ENCODE measurements at regions not wholly inside any gene's neighbourhood (a gene's known extent, or its start where the extent isn't known, plus 50 kb on each side); places are given as distances from the start of the nearest gene placed in this dataset.

GRCh38 chr2:16272038-16272788 lies 331.9 kb downstream of the MYCN start:
- no peak for TF ChIP-seq POLR2A (IDR thresholded peaks at IDR 0.05)
- TF ChIP-seq, protein P1, sequence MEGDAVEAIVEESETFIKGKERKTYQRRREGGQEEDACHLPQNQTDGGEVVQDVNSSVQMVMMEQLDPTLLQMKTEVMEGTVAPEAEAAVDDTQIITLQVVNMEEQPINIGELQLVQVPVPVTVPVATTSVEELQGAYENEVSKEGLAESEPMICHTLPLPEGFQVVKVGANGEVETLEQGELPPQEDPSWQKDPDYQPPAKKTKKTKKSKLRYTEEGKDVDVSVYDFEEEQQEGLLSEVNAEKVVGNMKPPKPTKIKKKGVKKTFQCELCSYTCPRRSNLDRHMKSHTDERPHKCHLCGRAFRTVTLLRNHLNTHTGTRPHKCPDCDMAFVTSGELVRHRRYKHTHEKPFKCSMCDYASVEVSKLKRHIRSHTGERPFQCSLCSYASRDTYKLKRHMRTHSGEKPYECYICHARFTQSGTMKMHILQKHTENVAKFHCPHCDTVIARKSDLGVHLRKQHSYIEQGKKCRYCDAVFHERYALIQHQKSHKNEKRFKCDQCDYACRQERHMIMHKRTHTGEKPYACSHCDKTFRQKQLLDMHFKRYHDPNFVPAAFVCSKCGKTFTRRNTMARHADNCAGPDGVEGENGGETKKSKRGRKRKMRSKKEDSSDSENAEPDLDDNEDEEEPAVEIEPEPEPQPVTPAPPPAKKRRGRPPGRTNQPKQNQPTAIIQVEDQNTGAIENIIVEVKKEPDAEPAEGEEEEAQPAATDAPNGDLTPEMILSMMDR (IDR thresholded peaks at IDR 0.05), result no peak
